Endothelial cell (in vitro differentiated cells): ENCODE measurements at regions not wholly inside any gene's neighbourhood (a gene's known extent, or its start where the extent isn't known, plus 50 kb on each side); places are given as distances from the start of the nearest gene placed in this dataset.
"Not testable (repeated sequence)": the region's sequence is repeated elsewhere in the genome, so short reads cannot be mapped to it uniquely, and the experiment has no call there.

ENCODE experiments used
- DNase-seq: peaks from one replicate; pipeline ENCODE4 v3.0.0; 2021; ENCODE audit warnings: low spot score
- H3K27ac Mint-ChIP-seq: one replicate; pipeline ENCODE4 v1.8.0; 2021; ENCODE audit warnings: mixed read lengths, inconsistent platforms; ENCODE audit not compliant: unreplicated experiment
- H3K27me3 Mint-ChIP-seq: one replicate; pipeline ENCODE4 v1.8.0; 2021; ENCODE audit warnings: mild to moderate bottlenecking, moderate library complexity, mixed read lengths, inconsistent platforms; ENCODE audit not compliant: unreplicated experiment
- H3K36me3 Mint-ChIP-seq: one replicate; pipeline ENCODE4 v1.8.0; 2021; ENCODE audit warnings: mild to moderate bottlenecking, low read depth, mixed read lengths, inconsistent platforms; ENCODE audit not compliant: unreplicated experiment
- H3K4me1 Mint-ChIP-seq: one replicate; pipeline ENCODE4 v1.8.0; 2021; ENCODE audit warnings: mild to moderate bottlenecking, mixed read lengths, inconsistent platforms; ENCODE audit not compliant: unreplicated experiment
- H3K4me3 Mint-ChIP-seq: one replicate; pipeline ENCODE4 v1.8.0; 2021; ENCODE audit warnings: mild to moderate bottlenecking, mixed read lengths, inconsistent platforms; ENCODE audit not compliant: unreplicated experiment
- H3K9me3 Mint-ChIP-seq: one replicate; pipeline ENCODE4 v1.8.0; 2021; ENCODE audit warnings: mixed read lengths, inconsistent platforms; ENCODE audit not compliant: unreplicated experiment
- TF ChIP-seq, protein P1 (sequence below): fragments of 200-600 bp; sonication (generic); IDR thresholded peaks from one replicate; pipeline ENCODE4 v1.5.0; 2021; ENCODE audit warnings: antibody characterized with exemption; ENCODE audit not compliant: unreplicated experiment

DNA sequence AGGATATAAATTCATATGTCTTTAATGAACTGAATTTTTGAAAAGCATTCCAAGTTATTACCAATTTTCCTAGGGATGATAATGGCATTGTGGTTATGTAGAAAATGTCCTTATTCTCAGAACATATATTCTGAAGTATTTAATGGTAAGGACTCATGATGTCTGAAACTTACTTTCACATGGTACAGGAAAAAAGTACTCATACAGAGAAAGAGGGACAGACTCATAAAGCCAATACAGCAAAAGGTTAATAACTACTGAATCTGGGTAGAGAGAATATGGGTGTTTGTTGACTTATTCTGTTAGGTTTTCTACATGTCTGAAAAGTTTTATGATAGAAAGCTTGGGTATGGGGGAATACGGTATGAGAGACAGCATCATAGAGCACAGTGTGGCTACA is 84.3 kb upstream of the SERTAD2 start:
- TF ChIP-seq, protein P1, sequence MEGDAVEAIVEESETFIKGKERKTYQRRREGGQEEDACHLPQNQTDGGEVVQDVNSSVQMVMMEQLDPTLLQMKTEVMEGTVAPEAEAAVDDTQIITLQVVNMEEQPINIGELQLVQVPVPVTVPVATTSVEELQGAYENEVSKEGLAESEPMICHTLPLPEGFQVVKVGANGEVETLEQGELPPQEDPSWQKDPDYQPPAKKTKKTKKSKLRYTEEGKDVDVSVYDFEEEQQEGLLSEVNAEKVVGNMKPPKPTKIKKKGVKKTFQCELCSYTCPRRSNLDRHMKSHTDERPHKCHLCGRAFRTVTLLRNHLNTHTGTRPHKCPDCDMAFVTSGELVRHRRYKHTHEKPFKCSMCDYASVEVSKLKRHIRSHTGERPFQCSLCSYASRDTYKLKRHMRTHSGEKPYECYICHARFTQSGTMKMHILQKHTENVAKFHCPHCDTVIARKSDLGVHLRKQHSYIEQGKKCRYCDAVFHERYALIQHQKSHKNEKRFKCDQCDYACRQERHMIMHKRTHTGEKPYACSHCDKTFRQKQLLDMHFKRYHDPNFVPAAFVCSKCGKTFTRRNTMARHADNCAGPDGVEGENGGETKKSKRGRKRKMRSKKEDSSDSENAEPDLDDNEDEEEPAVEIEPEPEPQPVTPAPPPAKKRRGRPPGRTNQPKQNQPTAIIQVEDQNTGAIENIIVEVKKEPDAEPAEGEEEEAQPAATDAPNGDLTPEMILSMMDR: no peak
- no peak for DNase-seq
- Mint-ChIP-seq H3K27me3 (no peaks in the 10 kb centered on the region), H3K4me3 (no peak overlapping the region), H3K9me3 (no peaks in the 10 kb centered on the region), H3K27ac (no peak overlapping the region), H3K4me1 (no peaks in the 10 kb centered on the region), H3K36me3 (no peaks in the 10 kb centered on the region)

DNA sequence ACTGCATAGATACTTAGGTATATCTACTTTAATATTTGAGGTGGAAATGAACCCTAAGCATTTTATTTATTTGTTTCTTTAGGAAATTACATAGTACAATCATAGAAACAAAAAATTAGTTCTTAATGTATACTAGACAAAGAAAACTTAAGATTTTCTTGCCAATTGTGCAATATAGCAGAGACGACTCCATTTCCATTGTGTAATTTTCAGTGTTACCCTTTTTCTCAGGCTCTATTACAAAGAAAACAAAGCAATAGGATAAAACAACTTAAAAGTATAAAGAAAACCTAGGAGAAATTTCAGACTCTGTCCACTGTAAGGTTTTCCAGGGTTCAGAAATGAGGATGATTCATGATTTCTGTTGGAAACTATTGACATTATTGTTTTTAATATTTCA is 89.0 kb upstream of the SERTAD2 start:
- Mint-ChIP-seq H3K9me3 (no peaks in the 10 kb centered on the region), H3K36me3 (no peaks in the 10 kb centered on the region), H3K4me3 (no peak overlapping the region), H3K27ac (no peak overlapping the region), H3K27me3 (no peaks in the 10 kb centered on the region), H3K4me1 (no peaks in the 10 kb centered on the region)
- TF ChIP-seq, protein P1: no peak
- DNase-seq: no peak

GRCh38 chr2:64743739-64744330 is 90.1 kb upstream of the SERTAD2 start:
- H3K9me3 Mint-ChIP-seq: no peaks in the 10 kb centered on the region
- TF ChIP-seq, protein P1: no peak
- H3K27me3 Mint-ChIP-seq: no peaks in the 10 kb centered on the region
- no peaks in the 10 kb centered on the region for H3K4me1 Mint-ChIP-seq
- H3K27ac Mint-ChIP-seq: no peak overlapping the region
- H3K36me3 Mint-ChIP-seq: no peaks in the 10 kb centered on the region
- H3K4me3 Mint-ChIP-seq: no peak overlapping the region
- DNase-seq: no peak

- Mint-ChIP-seq H3K36me3 (no peaks in the 10 kb centered on the region), H3K4me3 (no peak overlapping the region), H3K27ac (no peak overlapping the region), H3K27me3 (peaks cover 2% of the 10 kb centered on the region), H3K9me3 (no peaks in the 10 kb centered on the region), H3K4me1 (peaks cover 10% of the 10 kb centered on the region)
- no peak for DNase-seq
- TF ChIP-seq, protein P1: no peak
Measured at GRCh38 chr2:64745562-64745961, 91.8 kb upstream of the SERTAD2 start.

DNA sequence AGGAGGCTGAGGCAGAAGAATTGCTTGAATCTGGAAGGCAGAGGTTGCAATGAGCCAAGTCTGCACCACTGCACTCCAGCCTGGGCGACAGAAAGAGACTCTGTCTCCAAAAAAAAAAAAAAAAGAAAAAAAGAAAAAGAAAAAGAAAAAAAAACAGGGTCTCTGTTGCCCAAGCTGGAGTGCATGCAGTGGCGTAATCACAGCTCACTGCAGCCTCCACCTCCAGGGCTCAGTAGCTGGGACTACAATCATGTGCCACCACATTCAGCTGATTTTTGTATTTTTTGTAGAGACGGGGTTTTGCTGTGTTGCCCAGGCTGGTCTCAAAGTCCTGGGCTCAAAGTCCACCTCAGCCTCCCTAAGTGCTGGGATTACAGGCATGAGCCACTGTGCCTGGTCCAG is 94.0 kb upstream of the SERTAD2 start:
- not testable (repeated sequence) for H3K27ac Mint-ChIP-seq, H3K9me3 Mint-ChIP-seq, H3K27me3 Mint-ChIP-seq, H3K4me3 Mint-ChIP-seq, H3K36me3 Mint-ChIP-seq, DNase-seq
- peaks cover 10% of the 10 kb centered on the region for H3K4me1 Mint-ChIP-seq
